H9 (cell line): ENCODE measurements at regions not wholly inside any gene's neighbourhood (a gene's known extent, or its start where the extent isn't known, plus 50 kb on each side); places are given as distances from the start of the nearest gene placed in this dataset.
A peak's percentile ranks its signal among the peaks of the same experiment; 100 is the strongest.

Experiments used
- DNase-seq: peaks from one replicate; pipeline ENCODE4 v3.0.0-alpha.2; 2017
- H2AFZ ChIP-seq: one replicate; pipeline ENCODE4 v1.6.1; 2013; ENCODE audit warnings: mild to moderate bottlenecking, low read length, control low read depth, moderate library complexity
- H2AK5ac ChIP-seq: 2 replicates; pipeline ENCODE4 v1.6.1; 2013; ENCODE audit warnings: low read length, control low read depth, mixed read lengths; ENCODE audit not compliant: insufficient read length
- H2BK120ac ChIP-seq: one replicate; pipeline ENCODE4 v1.6.1; 2013; ENCODE audit warnings: low read depth, mild to moderate bottlenecking, low read length, control low read depth, inconsistent platforms; ENCODE audit not compliant: poor library complexity, severe bottlenecking
- H2BK12ac ChIP-seq: 2 replicates; pipeline ENCODE4 v1.6.1; 2013; ENCODE audit warnings: low read length, control low read depth, mixed read lengths, low read depth; ENCODE audit not compliant: insufficient read length
- H2BK15ac ChIP-seq: 2 replicates; pipeline ENCODE4 v1.6.1; 2013; ENCODE audit warnings: low read depth, low read length, control low read depth
- H2BK20ac ChIP-seq: one replicate; pipeline ENCODE4 v1.6.1; 2013; ENCODE audit warnings: low read depth, mild to moderate bottlenecking, low read length, control low read depth, inconsistent platforms; ENCODE audit not compliant: poor library complexity, severe bottlenecking
- H2BK5ac ChIP-seq: 2 replicates; pipeline ENCODE4 v1.6.1; 2013; ENCODE audit warnings: low read length, control low read depth, mixed read lengths; ENCODE audit not compliant: insufficient read length
- H3K14ac ChIP-seq: 2 replicates; pipeline ENCODE4 v1.6.1; 2013; ENCODE audit warnings: low read length, control low read depth; ENCODE audit not compliant: insufficient read depth
- H3K18ac ChIP-seq: 2 replicates; pipeline ENCODE4 v1.6.1; 2013; ENCODE audit warnings: low read depth, mild to moderate bottlenecking, mixed read lengths, low read length, control low read depth; ENCODE audit not compliant: insufficient read length
- H3K23ac ChIP-seq: 2 replicates; pipeline ENCODE4 v1.6.1; 2013; ENCODE audit warnings: low read length, control low read depth, mixed read lengths, low read depth; ENCODE audit not compliant: insufficient read length
- H3K23me2 ChIP-seq: 2 replicates; pipeline ENCODE4 v1.6.1; 2013; ENCODE audit warnings: low read depth, mild to moderate bottlenecking, mixed read lengths, low read length, control low read depth; ENCODE audit not compliant: insufficient read length, poor library complexity, severe bottlenecking
- H3K27ac ChIP-seq: 2 replicates; pipeline ENCODE4 v1.5.1; 2013; ENCODE audit warnings: low read length, control low read depth, mixed read lengths, low read depth; ENCODE audit not compliant: insufficient read length
- H3K27me3 ChIP-seq: 2 replicates; pipeline ENCODE4 v1.6.1; 2013; ENCODE audit warnings: low read length, control low read depth, inconsistent platforms; ENCODE audit not compliant: insufficient read depth
- H3K4ac ChIP-seq: 2 replicates; pipeline ENCODE4 v1.6.1; 2013; ENCODE audit warnings: low read depth, mild to moderate bottlenecking, control low read depth, inconsistent platforms, low read length, moderate library complexity
- H3K4me1 ChIP-seq: 2 replicates; pipeline ENCODE4 v1.6.1; 2013; ENCODE audit warnings: low read length, control low read depth, inconsistent platforms; ENCODE audit not compliant: insufficient read depth
- H3K4me2 ChIP-seq: 2 replicates; pipeline ENCODE4 v1.6.1; 2013; ENCODE audit warnings: low read length, control low read depth, mixed read lengths; ENCODE audit not compliant: insufficient read length, insufficient read depth
- H3K56ac ChIP-seq: 2 replicates; pipeline ENCODE4 v1.6.1; 2013; ENCODE audit warnings: low read depth, mild to moderate bottlenecking, mixed read lengths, low read length, control low read depth; ENCODE audit not compliant: insufficient read length
- H3K79me1 ChIP-seq: 2 replicates; pipeline ENCODE4 v1.6.1; 2013; ENCODE audit warnings: low read depth, mild to moderate bottlenecking, moderate library complexity, low read length, control low read depth, inconsistent platforms; ENCODE audit not compliant: insufficient read depth, poor library complexity, severe bottlenecking
- H3K79me2 ChIP-seq: 2 replicates; pipeline ENCODE4 v1.6.1; 2013; ENCODE audit warnings: low read length, control low read depth, inconsistent platforms; ENCODE audit not compliant: insufficient read depth
- H3K9ac ChIP-seq: 2 replicates; pipeline ENCODE4 v1.6.1; 2013; ENCODE audit warnings: low read length, control low read depth, mixed read lengths; ENCODE audit not compliant: insufficient read length; ENCODE audit errors: extremely low read depth
- H3K9me3 ChIP-seq: one replicate; pipeline ENCODE4 v1.6.1; 2013; ENCODE audit warnings: low read depth, low read length, inconsistent platforms; ENCODE audit not compliant: control insufficient read depth
- H3T11ph ChIP-seq: one replicate; pipeline ENCODE4 v1.6.1; 2013; ENCODE audit warnings: mild to moderate bottlenecking, low read length, control low read depth, inconsistent platforms
- H4K20me1 ChIP-seq: one replicate; pipeline ENCODE4 v1.6.1; 2013; ENCODE audit not compliant: control insufficient read depth, insufficient read length, insufficient read depth
- H4K5ac ChIP-seq: 2 replicates; pipeline ENCODE4 v1.6.1; 2013; ENCODE audit warnings: low read depth, mild to moderate bottlenecking, mixed read lengths, low read length, control low read depth; ENCODE audit not compliant: insufficient read length
- H4K8ac ChIP-seq: replicated peaks from 2 replicates; pipeline ENCODE4 v1.6.1; 2013; ENCODE audit warnings: low read length, control low read depth, mixed read lengths, low read depth; ENCODE audit not compliant: insufficient read length
- H4K91ac ChIP-seq: 2 replicates; pipeline ENCODE4 v1.6.1; 2013; ENCODE audit warnings: low read depth, mild to moderate bottlenecking, moderate library complexity, mixed read lengths, low read length, control low read depth; ENCODE audit not compliant: insufficient read length
- H3K27ac Mint-ChIP-seq, 3 experiments: 2 replicates in 2 of 3; 3 replicates in 1 of 3; pipeline ENCODE4 v1.8.0; 2020 to 2021; ENCODE audit warnings: mixed read lengths in 3 of 3, mild to moderate bottlenecking in 1 of 3, moderate library complexity in 1 of 3
- H3K27me3 Mint-ChIP-seq: 2 replicates; pipeline ENCODE4 v1.8.0; 2021; ENCODE audit warnings: low read depth, mild to moderate bottlenecking, moderate library complexity, mixed read lengths
- H3K36me3 Mint-ChIP-seq, 3 experiments: 2 replicates in 2 of 3; 3 replicates in 1 of 3; pipeline ENCODE4 v1.8.0; 2020 to 2021; ENCODE audit warnings: low read depth in 3 of 3, mixed read lengths in 3 of 3; ENCODE audit not compliant: insufficient read depth in 1 of 3
- H3K4me1 Mint-ChIP-seq, 2 experiments: 2 replicates each; pipeline ENCODE4 v1.8.0; 2020; ENCODE audit warnings: mixed read lengths in 2 of 2
- H3K4me3 Mint-ChIP-seq, 2 experiments: 2 replicates in 1 of 2; 3 replicates in 1 of 2; pipeline ENCODE4 v1.8.0; 2020 to 2021; ENCODE audit warnings: mild to moderate bottlenecking in 2 of 2, mixed read lengths in 2 of 2, moderate library complexity in 1 of 2
- H3K9me3 Mint-ChIP-seq, 2 experiments: 2 replicates in 1 of 2; 3 replicates in 1 of 2; pipeline ENCODE4 v1.8.0; 2020; ENCODE audit warnings: mild to moderate bottlenecking in 2 of 2, mixed read lengths in 2 of 2, moderate library complexity in 1 of 2
- CTCF ChIP-seq: fragments of 200-600 bp; sonication (generic); conservative IDR thresholded peaks from 3 replicates; pipeline ENCODE4 v1.8.0; 2021; ENCODE audit warnings: antibody characterized with exemption, mild to moderate bottlenecking
- WGBS: extraction: QIAGEN DNeasy Blood & Tissue Kit; methylation state at CpG from one replicate; pipeline ENCODE4 v1.1.7; 2013; ENCODE audit warnings: missing lambda C conversion rate, low lambda C conversion rate, mixed read lengths; ENCODE audit not compliant: insufficient read length; ENCODE audit errors: extremely low coverage; 5-methylcytosine and 5-hydroxymethylcytosine counted together

DNA sequence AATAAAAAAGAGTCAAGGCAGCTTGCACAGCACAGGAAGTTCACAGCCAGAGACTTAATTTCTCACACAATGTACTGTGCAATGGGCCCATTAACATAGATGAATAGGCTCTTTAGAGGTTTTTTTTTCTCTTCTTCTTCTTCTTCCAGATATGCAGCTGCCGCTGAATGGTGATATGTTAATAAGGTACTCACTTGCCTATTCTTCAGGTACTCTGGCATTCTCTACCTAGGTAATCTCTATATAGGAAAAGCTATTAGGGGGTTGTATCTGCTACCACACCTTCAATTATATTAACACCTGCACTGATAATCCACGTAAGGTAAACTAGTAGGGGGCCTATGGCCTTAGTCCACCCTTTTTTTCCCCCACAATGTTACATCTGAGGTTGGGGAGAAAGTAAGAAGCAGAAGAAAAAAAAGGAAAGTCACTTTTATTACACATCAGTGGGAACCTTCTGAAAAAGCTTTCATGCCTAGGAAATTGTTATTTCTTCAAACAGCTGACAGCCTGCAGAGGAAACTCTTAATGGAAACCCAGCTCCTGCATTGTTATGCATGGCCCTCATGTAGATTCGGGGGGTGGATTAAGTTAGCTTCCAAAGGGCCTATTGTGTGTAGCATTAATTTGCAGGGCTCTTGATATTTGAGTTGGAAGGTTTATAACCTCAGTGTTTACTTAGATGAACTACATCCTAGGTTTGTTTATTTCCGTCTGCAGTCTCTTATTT lies 525.5 kb downstream of the ZIC1 start:
- no peak overlapping the region for H2BK5ac ChIP-seq
- H3K56ac ChIP-seq, result no peak overlapping the region
- no peaks in the 10 kb centered on the region for H3K79me2 ChIP-seq
- H3K79me1 ChIP-seq, result no peaks in the 10 kb centered on the region
- no peaks in the 10 kb centered on the region for H3K27me3 ChIP-seq
- no peak overlapping the region for H3K18ac ChIP-seq
- H2AK5ac ChIP-seq, result no peak overlapping the region
- no peaks in the 10 kb centered on the region for H3K23me2 ChIP-seq
- H3K27ac ChIP-seq, result peak overlapping the region; percentile 95
- TF ChIP-seq CTCF, result no peak
- no peak overlapping the region for H3K23ac ChIP-seq
- no peak overlapping the region for H3K14ac ChIP-seq
- no peak overlapping the region for H2BK15ac ChIP-seq
- peak overlapping the region; percentile 83 to 99 (median 98) for H3K27ac Mint-ChIP-seq
- no peak overlapping the region for H4K8ac ChIP-seq
- no peak overlapping the region for H3K9ac ChIP-seq
- H3K4ac ChIP-seq, result no peak overlapping the region
- no peak overlapping the region for H2AFZ ChIP-seq
- no peak overlapping the region for H2BK120ac ChIP-seq
- H4K20me1 ChIP-seq, result no peaks in the 10 kb centered on the region
- H3K4me1 Mint-ChIP-seq, result peaks cover 79 to 83% of the 10 kb centered on the region in 2 experiments
- H3T11ph ChIP-seq, result no peak overlapping the region
- WGBS, result no CpG with 5 or more reads among the region's 4 CpGs
- H4K91ac ChIP-seq, result no peak overlapping the region
- no peak overlapping the region for H2BK20ac ChIP-seq
- no peak overlapping the region for H2BK12ac ChIP-seq
- peak; percentile 58 for DNase-seq
- peak overlapping the region; percentile 32 for H3K4me2 ChIP-seq
- no peaks in the 10 kb centered on the region for H3K36me3 Mint-ChIP-seq
- peaks cover 5% of the 10 kb centered on the region; the same call in 1 of the 2 replicates for H3K4me1 ChIP-seq
- no peaks in the 10 kb centered on the region for H3K9me3 Mint-ChIP-seq
- H4K5ac ChIP-seq, result no peak overlapping the region
- no peaks in the 10 kb centered on the region for H3K27me3 Mint-ChIP-seq
- no peaks in the 10 kb centered on the region for H3K9me3 ChIP-seq
- peak overlapping the region; percentile 14 to 53; a peak in 4 of 5 replicates for H3K4me3 Mint-ChIP-seq
